Fibroblast of skin of right quadriceps (primary cell): ENCODE measurements at regions not wholly inside any gene's neighbourhood (a gene's known extent, or its start where the extent isn't known, plus 50 kb on each side); places are given as distances from the start of the nearest gene placed in this dataset.

ENCODE experiments used
- DNase-seq: peaks from one replicate; pipeline ENCODE4 v3.0.0-alpha.2; 2013

- DNase-seq = no peak
Measured at GRCh38 chr5:173744551-173744950, 128.1 kb upstream of the BOD1 start.

GRCh38 chr5:173745123-173745522 lies 128.7 kb upstream of the BOD1 start:
- no peak for DNase-seq

- no peak for DNase-seq
Measured at GRCh38 chr5:173745557-173745956, 129.1 kb upstream of the BOD1 start.

GRCh38 chr5:173746047-173746646 lies 129.7 kb upstream of the BOD1 start:
- DNase-seq = no peak

- DNase-seq = no peak
Measured at GRCh38 chr5:173747876-173748275, 131.4 kb upstream of the BOD1 start.

- DNase-seq = no peak
Measured at GRCh38 chr5:173750538-173751265, 134.3 kb upstream of the BOD1 start.

- no peak for DNase-seq
Measured at GRCh38 chr5:173751266-173751600, 134.8 kb upstream of the BOD1 start.

- no peak for DNase-seq
Measured at GRCh38 chr5:173752653-173753052, 135.5 kb upstream of the CPEB4 start.

- peak; percentile 26 for DNase-seq
Measured at GRCh38 chr5:173753307-173754168, 134.6 kb upstream of the CPEB4 start.

- no peak for DNase-seq
Measured at GRCh38 chr5:173755319-173755718, 132.8 kb upstream of the CPEB4 start.

GRCh38 chr5:173757403-173758209 lies 130.5 kb upstream of the CPEB4 start:
- DNase-seq = no peak

- no peak for DNase-seq
Measured at GRCh38 chr5:173758676-173759075, 129.5 kb upstream of the CPEB4 start.

GRCh38 chr5:173759691-173760090 lies 128.5 kb upstream of the CPEB4 start:
- no peak for DNase-seq

GRCh38 chr5:173760461-173761177 lies 127.5 kb upstream of the CPEB4 start:
- DNase-seq = no peak

- DNase-seq = no peak
Measured at GRCh38 chr5:173761178-173761513, 127.0 kb upstream of the CPEB4 start.

GRCh38 chr5:173762045-173762444 lies 126.1 kb upstream of the CPEB4 start:
- DNase-seq = no peak

- no peak for DNase-seq
Measured at GRCh38 chr5:173762930-173763329, 125.2 kb upstream of the CPEB4 start.

- DNase-seq = no peak
Measured at GRCh38 chr5:173763410-173763809, 124.7 kb upstream of the CPEB4 start.

- DNase-seq = peak; percentile 87
Measured at GRCh38 chr5:173764332-173765028, 123.7 kb upstream of the CPEB4 start.

GRCh38 chr5:173765029-173765644 lies 123.0 kb upstream of the CPEB4 start:
- DNase-seq = no peak

GRCh38 chr5:173765661-173766060 lies 122.5 kb upstream of the CPEB4 start:
- no peak for DNase-seq
